Left ventricle myocardium inferior (tissue), 1 donor: ENCODE measurements at regions not wholly inside any gene's neighbourhood (a gene's known extent, or its start where the extent isn't known, plus 50 kb on each side); places are given as distances from the start of the nearest gene placed in this dataset.

ENCODE experiments used
- DNase-seq: peaks from one replicate; pipeline ENCODE4 v3.0.0-alpha.2; 2020
- H3K27ac ChIP-seq: fragments of 200-600 bp; replicated peaks from 2 replicates; pipeline ENCODE4 v1.8.0; 2021
- H3K27me3 ChIP-seq: fragments of 200-600 bp; 2 replicates; pipeline ENCODE4 v1.8.0; 2021; ENCODE audit warnings: low read depth
- H3K36me3 ChIP-seq: fragments of 200-600 bp; 2 replicates; pipeline ENCODE4 v1.8.0; 2021
- H3K4me1 ChIP-seq: fragments of 200-600 bp; 2 replicates; pipeline ENCODE4 v1.8.0; 2021
- H3K4me3 ChIP-seq: fragments of 200-600 bp; 2 replicates; pipeline ENCODE4 v1.8.0; 2021; ENCODE audit warnings: mild to moderate bottlenecking, moderate library complexity
- H3K9me3 ChIP-seq: fragments of 200-600 bp; replicated peaks from 2 replicates; pipeline ENCODE4 v1.8.0; 2021
- intact Hi-C: fragments of 100-400 bp; cut with micrococcal nuclease; formaldehyde crosslinking; loops from one replicate; pipeline ENCODE4 v1.11.0; 2022
- TF ChIP-seq, protein P1 (sequence below): fragments of 200-600 bp; IDR thresholded peaks from 2 replicates; pipeline ENCODE4 v1.8.0; 2021; ENCODE audit warnings: antibody characterized with exemption, mild to moderate bottlenecking, borderline replicate concordance
- donor health status: DM: no; HTN: yes; CAD: no; lungs with severe emphysema.

- Histone ChIP-seq H3K4me3 (no peak overlapping the region), H3K27me3 (no peaks in the 10 kb centered on the region), H3K9me3 (peaks cover 6% of the 10 kb centered on the region), H3K27ac (no peak overlapping the region), H3K4me1 (peaks cover 2% of the 10 kb centered on the region), H3K36me3 (no peaks in the 10 kb centered on the region)
- intact Hi-C loops, result no loop called here
- no peak for DNase-seq
- TF ChIP-seq, protein P1, sequence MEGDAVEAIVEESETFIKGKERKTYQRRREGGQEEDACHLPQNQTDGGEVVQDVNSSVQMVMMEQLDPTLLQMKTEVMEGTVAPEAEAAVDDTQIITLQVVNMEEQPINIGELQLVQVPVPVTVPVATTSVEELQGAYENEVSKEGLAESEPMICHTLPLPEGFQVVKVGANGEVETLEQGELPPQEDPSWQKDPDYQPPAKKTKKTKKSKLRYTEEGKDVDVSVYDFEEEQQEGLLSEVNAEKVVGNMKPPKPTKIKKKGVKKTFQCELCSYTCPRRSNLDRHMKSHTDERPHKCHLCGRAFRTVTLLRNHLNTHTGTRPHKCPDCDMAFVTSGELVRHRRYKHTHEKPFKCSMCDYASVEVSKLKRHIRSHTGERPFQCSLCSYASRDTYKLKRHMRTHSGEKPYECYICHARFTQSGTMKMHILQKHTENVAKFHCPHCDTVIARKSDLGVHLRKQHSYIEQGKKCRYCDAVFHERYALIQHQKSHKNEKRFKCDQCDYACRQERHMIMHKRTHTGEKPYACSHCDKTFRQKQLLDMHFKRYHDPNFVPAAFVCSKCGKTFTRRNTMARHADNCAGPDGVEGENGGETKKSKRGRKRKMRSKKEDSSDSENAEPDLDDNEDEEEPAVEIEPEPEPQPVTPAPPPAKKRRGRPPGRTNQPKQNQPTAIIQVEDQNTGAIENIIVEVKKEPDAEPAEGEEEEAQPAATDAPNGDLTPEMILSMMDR, result no peak
These were observed 936.2 kb downstream of the ROBO2 start for GRCh38 chr3:77976079-77976478.

DNA sequence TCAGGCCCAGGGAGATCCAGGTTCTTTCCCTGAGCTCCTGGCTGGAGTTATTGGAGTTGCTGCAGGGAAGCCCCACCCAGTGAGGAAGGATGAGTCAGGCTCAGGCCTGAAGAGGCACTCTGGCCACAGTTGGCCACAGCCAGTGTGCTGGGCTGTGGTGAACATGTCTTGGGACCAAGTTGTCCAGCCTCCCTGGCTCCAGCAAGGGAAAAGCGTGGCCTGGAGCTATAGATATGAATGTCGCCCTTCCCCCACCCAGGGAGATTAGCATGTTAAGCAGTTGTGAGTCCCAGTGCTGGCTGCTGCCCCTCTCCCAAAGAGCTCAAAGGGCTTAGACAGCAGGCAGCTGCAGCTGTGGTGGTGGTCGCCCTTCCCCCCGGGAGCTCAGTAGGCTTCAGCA lies 963.2 kb downstream of the ROBO2 start:
- H3K4me1 ChIP-seq, result no peaks in the 10 kb centered on the region
- intact Hi-C loops, result no loop called here
- DNase-seq, result no peak
- no peak overlapping the region for H3K27ac ChIP-seq
- H3K4me3 ChIP-seq, result no peak overlapping the region
- H3K9me3 ChIP-seq, result peaks cover 13% of the 10 kb centered on the region
- H3K27me3 ChIP-seq, result no peaks in the 10 kb centered on the region
- no peaks in the 10 kb centered on the region for H3K36me3 ChIP-seq
- TF ChIP-seq, protein P1, result no peak

- intact Hi-C loops, result no loop called here
- no peak overlapping the region for H3K27ac ChIP-seq
- H3K9me3 ChIP-seq, result peaks cover 13% of the 10 kb centered on the region
- no peaks in the 10 kb centered on the region for H3K36me3 ChIP-seq
- no peaks in the 10 kb centered on the region for H3K27me3 ChIP-seq
- no peak for DNase-seq
- TF ChIP-seq, protein P1, result no peak
- H3K4me3 ChIP-seq, result no peak overlapping the region
- no peaks in the 10 kb centered on the region for H3K4me1 ChIP-seq
These were observed 964.7 kb downstream of the ROBO2 start for GRCh38 chr3:78004571-78004970.

GRCh38 chr3:78013653-78014052 lies 973.8 kb downstream of the ROBO2 start:
- TF ChIP-seq, protein P1, result no peak
- Histone ChIP-seq H3K27me3 (no peaks in the 10 kb centered on the region), H3K9me3 (no peaks in the 10 kb centered on the region), H3K4me1 (no peaks in the 10 kb centered on the region), H3K27ac (no peak overlapping the region), H3K4me3 (no peak overlapping the region), H3K36me3 (no peaks in the 10 kb centered on the region)
- intact Hi-C loops, result no loop called here
- DNase-seq, result no peak

DNA sequence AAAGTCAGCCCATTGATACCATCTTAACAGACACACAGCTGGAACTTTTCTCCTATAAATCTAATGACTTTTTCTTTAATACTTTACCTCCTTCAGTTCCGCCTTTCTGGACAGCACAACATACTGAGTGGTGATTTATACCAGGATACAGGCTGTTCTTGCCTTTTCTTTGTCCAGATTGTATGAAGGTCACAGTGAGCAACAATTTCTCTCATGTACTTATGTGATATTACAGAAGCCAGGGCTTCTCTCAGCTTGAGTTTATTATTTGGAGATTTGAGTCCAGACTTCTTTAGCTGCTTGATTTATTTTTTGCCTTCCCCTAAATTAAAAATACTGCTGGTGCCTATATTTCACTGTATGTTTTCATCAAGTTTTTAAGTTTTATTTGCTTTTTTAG lies 976.0 kb downstream of the ROBO2 start:
- H3K36me3 ChIP-seq, result no peaks in the 10 kb centered on the region
- no peak for DNase-seq
- no peak overlapping the region for H3K4me3 ChIP-seq
- TF ChIP-seq, protein P1, result no peak
- H3K27ac ChIP-seq, result no peak overlapping the region
- H3K27me3 ChIP-seq, result no peaks in the 10 kb centered on the region
- H3K9me3 ChIP-seq, result no peaks in the 10 kb centered on the region
- no peaks in the 10 kb centered on the region for H3K4me1 ChIP-seq
- intact Hi-C loops, result no loop called here

DNA sequence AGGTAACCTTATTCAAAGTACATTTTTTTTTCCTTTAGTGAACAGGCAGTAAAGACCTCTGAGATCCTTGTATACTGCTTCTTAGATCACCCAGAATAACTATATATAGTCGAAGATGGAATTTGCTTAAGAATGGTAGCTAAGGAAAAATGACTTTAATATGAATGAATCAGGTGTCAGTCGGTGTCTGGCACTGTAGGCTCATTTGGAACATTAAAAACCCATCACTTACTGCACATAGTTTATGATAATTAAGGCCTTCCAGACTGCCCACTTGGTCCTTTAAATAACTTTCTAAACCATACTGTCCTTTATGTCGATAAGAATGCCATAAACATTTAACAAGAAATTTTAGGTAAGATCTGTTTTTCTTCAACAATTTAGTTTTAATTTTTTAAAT lies 981.8 kb downstream of the ROBO2 start:
- Histone ChIP-seq H3K9me3 (no peaks in the 10 kb centered on the region), H3K36me3 (no peaks in the 10 kb centered on the region), H3K4me3 (no peak overlapping the region), H3K4me1 (no peaks in the 10 kb centered on the region), H3K27ac (no peak overlapping the region), H3K27me3 (no peaks in the 10 kb centered on the region)
- no peak for DNase-seq
- intact Hi-C loops, result no loop called here
- TF ChIP-seq, protein P1, result no peak
